ENCODE measurements at regions not wholly inside any gene's neighbourhood (a gene's known extent, or its start where the extent isn't known, plus 50 kb on each side); places are given as distances from the start of the nearest gene placed in this dataset.
A peak's percentile ranks its signal among the peaks of the same experiment; 100 is the strongest.
"Not testable (repeated sequence)": the region's sequence is repeated elsewhere in the genome, so short reads cannot be mapped to it uniquely, and the experiment has no call there.

- DNase-seq (ENCODE audit: low read depth in 2 of 2), result no peak
These were observed 76.3 kb upstream of the C7orf33 start for GRCh38 chr7:148514236-148514635.

- DNase-seq (ENCODE audit: low read depth in 2 of 2), result no peak
These were observed 75.3 kb upstream of the C7orf33 start for GRCh38 chr7:148515237-148515636.

- no peak for DNase-seq (ENCODE audit: low read depth in 2 of 2)
These were observed 74.6 kb upstream of the C7orf33 start for GRCh38 chr7:148515728-148516695.

- DNase-seq (ENCODE audit: low read depth in 2 of 2), result not testable (repeated sequence)
These were observed 71.2 kb upstream of the C7orf33 start for GRCh38 chr7:148519386-148519785.

GRCh38 chr7:148521271-148521670 is 69.3 kb upstream of the C7orf33 start:
- no peak for DNase-seq (ENCODE audit: low read depth in 2 of 2)

GRCh38 chr7:148523550-148523949 is 67.0 kb upstream of the C7orf33 start:
- DNase-seq (ENCODE audit: low read depth in 2 of 2), result no peak

- no peak for DNase-seq (ENCODE audit: low read depth in 2 of 2)
These were observed 65.9 kb upstream of the C7orf33 start for GRCh38 chr7:148524479-148525224.

GRCh38 chr7:148527717-148528168 is 62.8 kb upstream of the C7orf33 start:
- DNase-seq (ENCODE audit: low read depth in 2 of 2), result peak; percentile 29 to 73

- DNase-seq (ENCODE audit: low read depth in 2 of 2), result no peak
These were observed 55.3 kb upstream of the C7orf33 start for GRCh38 chr7:148535217-148535616.

GRCh38 chr7:148537435-148537834 is 53.1 kb upstream of the C7orf33 start:
- DNase-seq (ENCODE audit: low read depth in 2 of 2), result no peak

- DNase-seq (ENCODE audit: low read depth in 2 of 2), result no peak
These were observed 50.4 kb upstream of the C7orf33 start for GRCh38 chr7:148540041-148540738.
